ENCODE measurements at regions not wholly inside any gene's neighbourhood (a gene's known extent, or its start where the extent isn't known, plus 50 kb on each side); places are given as distances from the start of the nearest gene placed in this dataset.

- Histone ChIP-seq H3K4me1 (ENCODE audit: control insufficient read depth in 2 of 2, insufficient read depth in 2 of 2, low read length in 1 of 2) (no peaks in the 10 kb centered on the region), H3K27ac (ENCODE audit: low read depth in 2 of 2, low read length in 1 of 2) (no peak overlapping the region), H3K4me3 (ENCODE audit: low read depth in 1 of 2, low read length in 2 of 2) (no peak overlapping the region), H3K9me3 (ENCODE audit: control insufficient read depth in 2 of 2, insufficient read depth in 1 of 2, low read depth in 1 of 2, low read length in 1 of 2) (no peaks in the 10 kb centered on the region), H3K27me3 (ENCODE audit: control insufficient read depth in 1 of 2, insufficient read depth in 2 of 2, low read length in 2 of 2) (no peaks in the 10 kb centered on the region), H3K36me3 (ENCODE audit: control insufficient read depth in 2 of 2, insufficient read depth in 2 of 2, low read length in 1 of 2) (no peaks in the 10 kb centered on the region)
- WGBS, 2 donors = 31 to 36% methylated on average over 5 of the region's 5 CpGs
Measured at GRCh38 chr5:17720071-17720470, 85.8 kb downstream of the TAF11L14 start.

GRCh38 chr5:17723876-17724275 is 89.6 kb downstream of the TAF11L14 start:
- 73 to 82% methylated on average over 5 of the region's 5 CpGs for WGBS, 2 donors
- H3K4me3 ChIP-seq (ENCODE audit: low read depth in 1 of 2, low read length in 2 of 2) = no peak overlapping the region
- no peaks in the 10 kb centered on the region for H3K4me1 ChIP-seq (ENCODE audit: control insufficient read depth in 2 of 2, insufficient read depth in 2 of 2, low read length in 1 of 2)

GRCh38 chr5:17727098-17727497 is 92.8 kb downstream of the TAF11L14 start:
- H3K36me3 ChIP-seq (ENCODE audit: control insufficient read depth in 2 of 2, insufficient read depth in 2 of 2, low read length in 1 of 2) = no peaks in the 10 kb centered on the region
- 65 to 67% methylated on average over 3 of the region's 3 CpGs for WGBS, 2 donors
- H3K27me3 ChIP-seq (ENCODE audit: control insufficient read depth in 1 of 2, insufficient read depth in 2 of 2, low read length in 2 of 2) = no peaks in the 10 kb centered on the region
- H3K9me3 ChIP-seq (ENCODE audit: control insufficient read depth in 2 of 2, insufficient read depth in 1 of 2, low read depth in 1 of 2, low read length in 1 of 2) = no peaks in the 10 kb centered on the region
- no peak overlapping the region for H3K4me3 ChIP-seq (ENCODE audit: low read depth in 1 of 2, low read length in 2 of 2)
- H3K4me1 ChIP-seq (ENCODE audit: control insufficient read depth in 2 of 2, insufficient read depth in 2 of 2, low read length in 1 of 2) = no peaks in the 10 kb centered on the region
- no peak overlapping the region for H3K27ac ChIP-seq (ENCODE audit: low read depth in 2 of 2, low read length in 1 of 2)

More at GRCh38 chr5:17723876-17724275, 89.6 kb downstream of the TAF11L14 start:
- no peak overlapping the region for H3K27ac ChIP-seq (ENCODE audit: low read depth in 2 of 2, low read length in 1 of 2)
- no peaks in the 10 kb centered on the region for H3K36me3 ChIP-seq (ENCODE audit: control insufficient read depth in 2 of 2, insufficient read depth in 2 of 2, low read length in 1 of 2)
- no peaks in the 10 kb centered on the region for H3K27me3 ChIP-seq (ENCODE audit: control insufficient read depth in 1 of 2, insufficient read depth in 2 of 2, low read length in 2 of 2)
- H3K9me3 ChIP-seq (ENCODE audit: control insufficient read depth in 2 of 2, insufficient read depth in 1 of 2, low read depth in 1 of 2, low read length in 1 of 2) = no peaks in the 10 kb centered on the region

GRCh38 chr5:17730421-17730820 is 96.2 kb downstream of the TAF11L14 start:
- WGBS, 2 donors = 86 to 87% methylated on average over 2 of the region's 2 CpGs
- H3K36me3 ChIP-seq (ENCODE audit: control insufficient read depth in 2 of 2, insufficient read depth in 2 of 2, low read length in 1 of 2) = no peaks in the 10 kb centered on the region
- H3K27me3 ChIP-seq (ENCODE audit: control insufficient read depth in 1 of 2, insufficient read depth in 2 of 2, low read length in 2 of 2) = no peaks in the 10 kb centered on the region
- H3K4me3 ChIP-seq (ENCODE audit: low read depth in 1 of 2, low read length in 2 of 2) = no peak overlapping the region
- no peaks in the 10 kb centered on the region for H3K4me1 ChIP-seq (ENCODE audit: control insufficient read depth in 2 of 2, insufficient read depth in 2 of 2, low read length in 1 of 2)
- H3K9me3 ChIP-seq (ENCODE audit: control insufficient read depth in 2 of 2, insufficient read depth in 1 of 2, low read depth in 1 of 2, low read length in 1 of 2) = no peaks in the 10 kb centered on the region
- no peak overlapping the region for H3K27ac ChIP-seq (ENCODE audit: low read depth in 2 of 2, low read length in 1 of 2)

GRCh38 chr5:17732351-17732923 is 98.2 kb downstream of the TAF11L14 start:
- 57 to 66% methylated on average over 3 of the region's 3 CpGs for WGBS, 2 donors
- no peaks in the 10 kb centered on the region for H3K4me1 ChIP-seq (ENCODE audit: control insufficient read depth in 2 of 2, insufficient read depth in 2 of 2, low read length in 1 of 2)
- no peaks in the 10 kb centered on the region for H3K36me3 ChIP-seq (ENCODE audit: control insufficient read depth in 2 of 2, insufficient read depth in 2 of 2, low read length in 1 of 2)

GRCh38 chr5:17734011-17734410 is 99.8 kb downstream of the TAF11L14 start:
- Histone ChIP-seq H3K36me3 (ENCODE audit: control insufficient read depth in 2 of 2, insufficient read depth in 2 of 2, low read length in 1 of 2) (no peaks in the 10 kb centered on the region), H3K4me3 (ENCODE audit: low read depth in 1 of 2, low read length in 2 of 2) (no peak overlapping the region), H3K27ac (ENCODE audit: low read depth in 2 of 2, low read length in 1 of 2) (no peak overlapping the region), H3K27me3 (ENCODE audit: control insufficient read depth in 1 of 2, insufficient read depth in 2 of 2, low read length in 2 of 2) (no peaks in the 10 kb centered on the region), H3K9me3 (ENCODE audit: control insufficient read depth in 2 of 2, insufficient read depth in 1 of 2, low read depth in 1 of 2, low read length in 1 of 2) (no peaks in the 10 kb centered on the region), H3K4me1 (ENCODE audit: control insufficient read depth in 2 of 2, insufficient read depth in 2 of 2, low read length in 1 of 2) (no peaks in the 10 kb centered on the region)
- WGBS, 2 donors = 42 to 45% methylated on average over 2 of the region's 2 CpGs

More at GRCh38 chr5:17732351-17732923, 98.2 kb downstream of the TAF11L14 start:
- Histone ChIP-seq H3K4me3 (ENCODE audit: low read depth in 1 of 2, low read length in 2 of 2) (no peak overlapping the region), H3K27me3 (ENCODE audit: control insufficient read depth in 1 of 2, insufficient read depth in 2 of 2, low read length in 2 of 2) (no peaks in the 10 kb centered on the region), H3K27ac (ENCODE audit: low read depth in 2 of 2, low read length in 1 of 2) (no peak overlapping the region), H3K9me3 (ENCODE audit: control insufficient read depth in 2 of 2, insufficient read depth in 1 of 2, low read depth in 1 of 2, low read length in 1 of 2) (no peaks in the 10 kb centered on the region)

- Histone ChIP-seq H3K27ac (ENCODE audit: low read depth in 2 of 2, low read length in 1 of 2) (no peak overlapping the region), H3K4me3 (ENCODE audit: low read depth in 1 of 2, low read length in 2 of 2) (no peak overlapping the region), H3K27me3 (ENCODE audit: control insufficient read depth in 1 of 2, insufficient read depth in 2 of 2, low read length in 2 of 2) (no peaks in the 10 kb centered on the region), H3K9me3 (ENCODE audit: control insufficient read depth in 2 of 2, insufficient read depth in 1 of 2, low read depth in 1 of 2, low read length in 1 of 2) (no peaks in the 10 kb centered on the region), H3K4me1 (ENCODE audit: control insufficient read depth in 2 of 2, insufficient read depth in 2 of 2, low read length in 1 of 2) (no peaks in the 10 kb centered on the region), H3K36me3 (ENCODE audit: control insufficient read depth in 2 of 2, insufficient read depth in 2 of 2, low read length in 1 of 2) (no peaks in the 10 kb centered on the region)
- WGBS, 2 donors = 61 to 68% methylated on average over 4 of the region's 4 CpGs
Measured at GRCh38 chr5:17735761-17736160, 101.5 kb downstream of the TAF11L14 start.

GRCh38 chr5:17737092-17737491 is 102.8 kb downstream of the TAF11L14 start:
- WGBS, 2 donors = 83 to 91% methylated on average over 2 of the region's 2 CpGs
- H3K36me3 ChIP-seq (ENCODE audit: control insufficient read depth in 2 of 2, insufficient read depth in 2 of 2, low read length in 1 of 2) = no peaks in the 10 kb centered on the region
- H3K27ac ChIP-seq (ENCODE audit: low read depth in 2 of 2, low read length in 1 of 2) = no peak overlapping the region
- H3K4me1 ChIP-seq (ENCODE audit: control insufficient read depth in 2 of 2, insufficient read depth in 2 of 2, low read length in 1 of 2) = no peaks in the 10 kb centered on the region
- no peaks in the 10 kb centered on the region for H3K27me3 ChIP-seq (ENCODE audit: control insufficient read depth in 1 of 2, insufficient read depth in 2 of 2, low read length in 2 of 2)
- H3K9me3 ChIP-seq (ENCODE audit: control insufficient read depth in 2 of 2, insufficient read depth in 1 of 2, low read depth in 1 of 2, low read length in 1 of 2) = no peaks in the 10 kb centered on the region
- H3K4me3 ChIP-seq (ENCODE audit: low read depth in 1 of 2, low read length in 2 of 2) = no peak overlapping the region

- H3K4me1 ChIP-seq (ENCODE audit: control insufficient read depth in 2 of 2, insufficient read depth in 2 of 2, low read length in 1 of 2) = no peaks in the 10 kb centered on the region
- no peak overlapping the region for H3K4me3 ChIP-seq (ENCODE audit: low read depth in 1 of 2, low read length in 2 of 2)
- no peaks in the 10 kb centered on the region for H3K9me3 ChIP-seq (ENCODE audit: control insufficient read depth in 2 of 2, insufficient read depth in 1 of 2, low read depth in 1 of 2, low read length in 1 of 2)
- no peaks in the 10 kb centered on the region for H3K27me3 ChIP-seq (ENCODE audit: control insufficient read depth in 1 of 2, insufficient read depth in 2 of 2, low read length in 2 of 2)
- no peak overlapping the region for H3K27ac ChIP-seq (ENCODE audit: low read depth in 2 of 2, low read length in 1 of 2)
- 71 to 76% methylated on average over 2 of the region's 2 CpGs for WGBS, 2 donors
- no peaks in the 10 kb centered on the region for H3K36me3 ChIP-seq (ENCODE audit: control insufficient read depth in 2 of 2, insufficient read depth in 2 of 2, low read length in 1 of 2)
Measured at GRCh38 chr5:17738446-17738845, 104.2 kb downstream of the TAF11L14 start.

GRCh38 chr5:17743580-17744435 is 109.5 kb downstream of the TAF11L14 start:
- WGBS, 2 donors = 65 to 71% methylated on average over 8 of the region's 8 CpGs
- H3K9me3 ChIP-seq (ENCODE audit: control insufficient read depth in 2 of 2, insufficient read depth in 1 of 2, low read depth in 1 of 2, low read length in 1 of 2) = no peaks in the 10 kb centered on the region
- H3K36me3 ChIP-seq (ENCODE audit: control insufficient read depth in 2 of 2, insufficient read depth in 2 of 2, low read length in 1 of 2) = no peaks in the 10 kb centered on the region
- H3K27me3 ChIP-seq (ENCODE audit: control insufficient read depth in 1 of 2, insufficient read depth in 2 of 2, low read length in 2 of 2) = no peaks in the 10 kb centered on the region
- no peaks in the 10 kb centered on the region for H3K4me1 ChIP-seq (ENCODE audit: control insufficient read depth in 2 of 2, insufficient read depth in 2 of 2, low read length in 1 of 2)
- no peak overlapping the region for H3K4me3 ChIP-seq (ENCODE audit: low read depth in 1 of 2, low read length in 2 of 2)
- H3K27ac ChIP-seq (ENCODE audit: low read depth in 2 of 2, low read length in 1 of 2) = no peak overlapping the region

Data from esophagus (tissue), 2 donors.